ENCODE measurements at regions not wholly inside any gene's neighbourhood (a gene's known extent, or its start where the extent isn't known, plus 50 kb on each side); places are given as distances from the start of the nearest gene placed in this dataset.

DNA sequence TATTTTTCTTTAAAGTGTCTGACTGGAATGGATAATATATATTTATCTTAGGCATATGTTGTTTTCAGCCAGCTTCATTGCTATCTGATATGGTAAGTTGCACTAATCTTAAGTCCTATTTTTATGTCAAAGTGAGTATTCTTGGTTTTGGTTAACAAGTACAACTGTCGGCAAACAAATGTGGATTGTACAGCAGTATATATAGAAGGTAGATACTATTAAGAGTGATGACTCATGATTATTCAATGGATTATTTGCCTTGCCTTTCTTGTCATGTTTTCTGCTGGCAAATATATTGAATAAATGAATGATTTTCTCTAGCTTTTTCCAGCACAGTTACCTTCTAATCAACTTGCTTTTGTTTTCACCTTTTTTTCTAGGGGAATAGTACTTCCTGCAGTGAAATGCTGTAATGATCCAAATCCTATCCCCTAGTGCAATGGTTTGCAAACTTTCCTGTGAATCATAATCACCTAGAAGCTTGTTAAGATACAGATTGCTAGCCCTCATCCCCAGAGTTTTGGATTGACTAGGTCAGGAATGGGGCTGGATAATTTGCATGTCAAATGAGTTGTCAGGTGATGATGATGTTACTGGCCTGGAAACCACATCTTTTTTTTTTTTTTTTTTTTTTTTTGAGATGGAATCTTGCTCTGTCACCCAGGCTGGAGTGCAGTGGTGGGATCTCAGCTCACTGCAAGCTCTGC is 60.8 kb upstream of the ARRDC3 start:
- no peak for DNase-seq

DNA sequence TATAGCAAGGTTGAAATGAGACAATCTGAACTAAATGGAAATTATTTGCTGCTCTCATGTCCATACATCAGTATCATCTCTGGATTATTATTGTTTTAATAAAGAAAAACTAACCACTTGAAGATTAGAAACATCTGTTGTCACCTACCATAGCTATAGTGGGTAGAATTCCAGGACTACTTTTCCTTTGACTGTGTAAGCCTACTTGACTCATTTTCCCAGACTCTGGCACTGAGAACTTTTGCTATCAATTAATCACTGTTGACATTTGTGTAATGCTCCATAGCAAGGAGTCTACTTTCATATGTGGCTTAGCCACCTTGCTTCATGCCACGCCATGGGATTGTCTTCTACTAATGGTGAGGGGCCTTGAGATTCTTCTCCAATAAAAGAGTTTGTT is 59.9 kb upstream of the ARRDC3 start:
- no peak for DNase-seq

DNA sequence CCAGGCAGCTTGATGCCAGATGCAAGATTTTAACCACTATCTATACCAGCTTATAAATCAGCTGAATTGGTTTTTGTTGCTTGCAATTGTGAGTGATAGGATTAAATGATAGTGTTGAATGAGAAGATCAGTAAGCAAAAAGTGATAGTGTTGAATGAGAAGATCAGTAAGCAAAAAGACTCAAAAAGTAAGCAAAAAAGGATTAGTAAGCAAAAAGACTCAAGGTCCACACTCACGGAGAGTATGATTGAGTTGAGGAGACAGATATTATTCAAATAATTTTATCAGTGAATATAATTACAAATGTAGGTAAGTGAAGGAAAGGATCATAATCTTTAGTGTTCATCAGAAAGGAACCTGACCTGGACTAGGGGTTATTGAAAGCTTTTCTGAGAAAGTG is 58.0 kb upstream of the ARRDC3 start:
- DNase-seq: no peak

DNA sequence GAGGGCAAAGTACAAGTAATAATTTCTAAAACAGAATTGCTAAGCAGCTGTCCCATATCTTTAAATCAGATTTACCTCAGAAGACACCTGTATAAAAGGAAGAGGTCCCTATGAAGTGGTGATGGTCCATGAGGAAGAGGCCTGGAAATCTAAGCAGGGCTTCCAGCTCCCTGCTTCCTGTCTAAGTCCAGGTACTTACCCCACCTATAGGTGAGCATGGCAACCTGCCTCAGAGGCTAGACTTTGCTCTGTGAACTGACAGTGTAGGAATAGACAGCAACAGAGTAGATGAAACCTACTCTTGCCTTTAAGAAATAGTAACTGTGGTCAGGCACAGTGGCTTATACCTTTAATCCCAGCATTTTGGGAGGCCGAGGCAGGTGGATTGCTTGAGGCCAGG is 55.8 kb upstream of the ARRDC3 start:
- DNase-seq: no peak

DNA sequence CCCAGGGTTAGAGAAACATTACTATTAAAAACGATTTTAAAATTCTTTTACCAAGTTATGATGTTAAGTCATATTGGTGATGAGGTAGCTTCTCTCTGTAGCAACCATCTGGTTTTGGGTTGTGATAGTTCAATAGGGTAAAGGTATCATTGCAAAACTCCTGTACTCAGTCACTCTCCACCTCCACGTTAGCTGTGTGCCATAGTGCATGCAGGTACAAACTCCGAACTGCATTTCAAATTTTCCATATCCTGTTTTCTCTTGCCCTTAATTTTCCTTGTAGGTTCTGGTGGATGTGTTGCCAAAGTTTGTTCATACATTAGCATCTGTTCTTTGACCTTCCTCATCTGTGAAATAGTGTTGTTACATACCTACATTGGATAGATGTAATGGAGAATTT is 53.1 kb upstream of the ARRDC3 start:
- no peak for DNase-seq

DNA sequence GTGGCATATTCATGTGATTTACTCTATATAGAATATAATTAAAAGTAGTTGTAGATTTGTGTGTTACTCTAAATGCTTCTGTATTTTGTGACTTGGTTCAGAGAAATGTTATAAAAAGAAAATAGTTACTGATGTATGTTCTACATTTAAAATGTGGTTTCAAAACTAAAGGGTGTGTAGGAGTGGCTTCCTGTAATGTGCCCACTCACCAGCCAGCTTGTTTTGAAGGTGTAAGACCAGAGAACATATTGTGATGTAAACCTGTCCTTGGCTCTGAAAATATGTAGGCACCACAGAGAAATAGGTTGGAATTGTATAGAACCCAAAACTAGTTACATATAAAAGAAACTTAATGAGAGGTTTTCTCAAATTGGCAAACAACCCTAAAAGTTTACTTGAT is 51.2 kb upstream of the ARRDC3 start:
- no peak for DNase-seq

DNA sequence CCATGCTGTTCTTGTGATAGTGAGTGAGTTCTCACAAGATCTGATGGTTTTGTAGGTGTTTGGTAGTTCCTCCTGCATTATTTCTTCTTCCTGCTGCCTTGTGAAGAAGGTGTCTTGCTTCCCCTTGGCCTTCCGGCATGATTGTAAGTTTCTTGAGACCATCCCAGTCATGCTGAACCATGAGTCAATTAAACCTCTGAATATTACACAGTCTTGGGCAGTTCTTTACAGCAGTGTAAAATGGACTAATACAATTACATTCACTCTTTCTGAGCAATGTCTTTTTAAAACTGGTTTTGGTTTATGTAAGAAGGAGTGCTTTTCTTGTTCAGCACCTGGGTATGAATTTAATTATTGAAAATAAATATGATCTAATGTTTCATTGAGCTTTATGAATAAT is 50.7 kb upstream of the ARRDC3 start:
- DNase-seq: no peak

Measured in NCI-H2227 treated with DMSO at 0.1 percent for 48 hours (cell line).